Upper lobe of right lung (tissue), 1 donor: ENCODE measurements at regions not wholly inside any gene's neighbourhood (a gene's known extent, or its start where the extent isn't known, plus 50 kb on each side); places are given as distances from the start of the nearest gene placed in this dataset.
A peak's percentile ranks its signal among the peaks of the same experiment; 100 is the strongest.

Source experiments
- ATAC-seq: fragments of 200-7000 bp; cut with Tn5 transposase; one replicate; pipeline ENCODE4 v1.9.1; 2020; ENCODE audit warnings: mild to moderate bottlenecking, moderate library complexity
- DNase-seq: peaks from one replicate; pipeline ENCODE4 v3.0.0-alpha.2; 2020
- H3K27ac ChIP-seq: fragments of 200-600 bp; one replicate; pipeline ENCODE4 v1.8.0; 2022
- H3K27me3 ChIP-seq: fragments of 200-600 bp; one replicate; pipeline ENCODE4 v1.8.0; 2022; ENCODE audit warnings: mild to moderate bottlenecking
- H3K36me3 ChIP-seq: fragments of 200-600 bp; one replicate; pipeline ENCODE4 v1.8.0; 2022
- H3K4me1 ChIP-seq: fragments of 200-600 bp; one replicate; pipeline ENCODE4 v1.8.0; 2022
- H3K4me3 ChIP-seq: fragments of 200-600 bp; one replicate; pipeline ENCODE4 v1.8.0; 2022; ENCODE audit warnings: mild to moderate bottlenecking
- H3K9me3 ChIP-seq: fragments of 200-600 bp; one replicate; pipeline ENCODE4 v1.8.0; 2022
- CTCF ChIP-seq: fragments of 200-600 bp; IDR thresholded peaks from one replicate; pipeline ENCODE4 v1.8.0; 2022; ENCODE audit warnings: antibody characterized with exemption
- intact Hi-C: fragments of 100-400 bp; cut with DNase I; formaldehyde crosslinking; loops from one replicate; pipeline ENCODE4 v1.11.0; 2022
- donor health status: DM: no; HTN: yes; CAD: no; lungs with severe emphysema.

- DNase-seq (peak; percentile 63), ATAC-seq (no peak)
- no peak overlapping the region for H3K4me3 ChIP-seq
- no peak for TF ChIP-seq CTCF
- no peaks in the 10 kb centered on the region for H3K27me3 ChIP-seq
- intact Hi-C loops = no loop called here
- no peak overlapping the region for H3K27ac ChIP-seq
- peaks cover 14% of the 10 kb centered on the region for H3K4me1 ChIP-seq
- H3K36me3 ChIP-seq = no peaks in the 10 kb centered on the region
- H3K9me3 ChIP-seq = no peaks in the 10 kb centered on the region
These were observed 100.6 kb upstream of the IER5L start for GRCh38 chr9:129278391-129279237.

- Histone ChIP-seq H3K4me3 (no peak overlapping the region), H3K9me3 (no peaks in the 10 kb centered on the region), H3K27ac (no peak overlapping the region), H3K4me1 (peaks cover under 1% of the 10 kb centered on the region), H3K36me3 (no peaks in the 10 kb centered on the region), H3K27me3 (no peaks in the 10 kb centered on the region)
- no peak for TF ChIP-seq CTCF
- intact Hi-C loops = no loop called here
- ATAC-seq (no peak), DNase-seq (peak; percentile 52)
These were observed 98.6 kb upstream of the IER5L start for GRCh38 chr9:129276486-129277230.

GRCh38 chr9:129275626-129276247 lies 97.7 kb upstream of the IER5L start:
- Histone ChIP-seq H3K9me3 (no peaks in the 10 kb centered on the region), H3K27ac (no peak overlapping the region), H3K4me1 (peaks cover 4% of the 10 kb centered on the region), H3K27me3 (no peaks in the 10 kb centered on the region), H3K36me3 (no peaks in the 10 kb centered on the region), H3K4me3 (no peak overlapping the region)
- TF ChIP-seq CTCF = no peak
- ATAC-seq (no peak), DNase-seq (peak; percentile 42)
- intact Hi-C loops = no loop called here

GRCh38 chr9:129273941-129274684 lies 96.1 kb upstream of the IER5L start:
- intact Hi-C loops = no loop called here
- Histone ChIP-seq H3K4me3 (no peak overlapping the region), H3K9me3 (no peaks in the 10 kb centered on the region), H3K27ac (no peak overlapping the region), H3K27me3 (no peaks in the 10 kb centered on the region), H3K36me3 (no peaks in the 10 kb centered on the region), H3K4me1 (peaks cover 4% of the 10 kb centered on the region)
- DNase-seq (peak; percentile 27), ATAC-seq (no peak)
- TF ChIP-seq CTCF = no peak

- ATAC-seq (no peak), DNase-seq (peak; percentile 33)
- H3K36me3 ChIP-seq = no peaks in the 10 kb centered on the region
- H3K27ac ChIP-seq = no peak overlapping the region
- H3K27me3 ChIP-seq = no peaks in the 10 kb centered on the region
- peaks cover 4% of the 10 kb centered on the region for H3K4me1 ChIP-seq
- H3K4me3 ChIP-seq = no peak overlapping the region
- intact Hi-C loops = no loop called here
- no peaks in the 10 kb centered on the region for H3K9me3 ChIP-seq
- TF ChIP-seq CTCF = no peak
These were observed 95.3 kb upstream of the IER5L start for GRCh38 chr9:129273136-129273895.
